Epithelial cell of proximal tubule (primary cell): ENCODE measurements at regions not wholly inside any gene's neighbourhood (a gene's known extent, or its start where the extent isn't known, plus 50 kb on each side); places are given as distances from the start of the nearest gene placed in this dataset.

Source experiments
- DNase-seq: peaks from one replicate; pipeline ENCODE4 v3.0.0-alpha.2; 2011; ENCODE audit warnings: low read depth
- H3K4me3 ChIP-seq: 2 replicates; pipeline ENCODE4 v1.5.1; 2011; ENCODE audit warnings: low read depth, mild to moderate bottlenecking, low read length
- CTCF ChIP-seq: conservative IDR thresholded peaks from 2 replicates; pipeline ENCODE4 v1.5.1; 2012; ENCODE audit warnings: low read depth, mild to moderate bottlenecking, low read length

GRCh38 chr11:134560566-134561330 is 148.7 kb upstream of the B3GAT1 start:
- no peak for DNase-seq
- H3K4me3 ChIP-seq, result no peak overlapping the region
- TF ChIP-seq CTCF, result no peak

GRCh38 chr11:134560066-134560465 is 148.0 kb upstream of the B3GAT1 start:
- no peak for TF ChIP-seq CTCF
- DNase-seq, result no peak
- H3K4me3 ChIP-seq, result no peak overlapping the region

- H3K4me3 ChIP-seq, result no peak overlapping the region
- no peak for TF ChIP-seq CTCF
- DNase-seq, result no peak
These were observed 147.5 kb upstream of the B3GAT1 start for GRCh38 chr11:134559602-134559962.

- DNase-seq, result no peak
These were observed 147.0 kb upstream of the B3GAT1 start for GRCh38 chr11:134558916-134559601.

GRCh38 chr11:134558258-134558835 is 146.3 kb upstream of the B3GAT1 start:
- TF ChIP-seq CTCF, result no peak
- DNase-seq, result no peak
- H3K4me3 ChIP-seq, result no peak overlapping the region

More at GRCh38 chr11:134558916-134559601, 147.0 kb upstream of the B3GAT1 start:
- TF ChIP-seq CTCF, result no peak
- no peak overlapping the region for H3K4me3 ChIP-seq

- DNase-seq, result no peak
- H3K4me3 ChIP-seq, result no peak overlapping the region
- TF ChIP-seq CTCF, result no peak
These were observed 145.7 kb upstream of the B3GAT1 start for GRCh38 chr11:134557571-134558257.
